Dendritic cell treated with granulocyte-macrophage colony-stimulating factor and Interleukin-4, amounts not matched to agents 40 ng/mL and 50 ng/mL, for 4 days (primary cell): ENCODE measurements at regions not wholly inside any gene's neighbourhood (a gene's known extent, or its start where the extent isn't known, plus 50 kb on each side); places are given as distances from the start of the nearest gene placed in this dataset.

Experiments
- H3K27ac Mint-ChIP-seq: one replicate; pipeline ENCODE4 v1.8.0; 2022; ENCODE audit warnings: mild to moderate bottlenecking, mixed read lengths
- H3K27me3 Mint-ChIP-seq: one replicate; pipeline ENCODE4 v1.8.0; 2022; ENCODE audit warnings: mild to moderate bottlenecking, mixed read lengths
- H3K36me3 Mint-ChIP-seq: one replicate; pipeline ENCODE4 v1.8.0; 2022; ENCODE audit warnings: low read depth, mixed read lengths
- H3K4me1 Mint-ChIP-seq: one replicate; pipeline ENCODE4 v1.8.0; 2022; ENCODE audit warnings: low read depth, mixed read lengths
- H3K4me3 Mint-ChIP-seq: one replicate; pipeline ENCODE4 v1.8.0; 2022; ENCODE audit warnings: mild to moderate bottlenecking, moderate library complexity, mixed read lengths
- H3K9me3 Mint-ChIP-seq: one replicate; pipeline ENCODE4 v1.8.0; 2022; ENCODE audit warnings: mixed read lengths
- intact Hi-C: fragments of 100-400 bp; cut with micrococcal nuclease; formaldehyde crosslinking; loops from one replicate; pipeline ENCODE4 v1.15.0; 2022

GRCh38 chr21:36641346-36641745, 57.6 kb upstream of the SIM2 start:
- intact Hi-C loops = no loop called here
- no peaks in the 10 kb centered on the region for H3K36me3 Mint-ChIP-seq
- H3K9me3 Mint-ChIP-seq = peaks cover 14% of the 10 kb centered on the region
- H3K4me1 Mint-ChIP-seq = no peaks in the 10 kb centered on the region
- H3K27ac Mint-ChIP-seq = no peak overlapping the region
- H3K4me3 Mint-ChIP-seq = no peak overlapping the region
- peaks cover 11% of the 10 kb centered on the region for H3K27me3 Mint-ChIP-seq

GRCh38 chr21:36641886-36642285, 57.0 kb upstream of the SIM2 start:
- Mint-ChIP-seq H3K27me3 (peaks cover 11% of the 10 kb centered on the region), H3K27ac (no peak overlapping the region), H3K4me1 (no peaks in the 10 kb centered on the region), H3K36me3 (no peaks in the 10 kb centered on the region), H3K9me3 (peaks cover 9% of the 10 kb centered on the region), H3K4me3 (no peak overlapping the region)
- intact Hi-C loops = no loop called here

- no peak overlapping the region for H3K27ac Mint-ChIP-seq
- intact Hi-C loops = no loop called here
- peaks cover 7% of the 10 kb centered on the region for H3K4me1 Mint-ChIP-seq
Measured at GRCh38 chr21:36642777-36643176, 56.1 kb upstream of the SIM2 start.

GRCh38 chr21:36643374-36644250, 55.3 kb upstream of the SIM2 start:
- Mint-ChIP-seq H3K9me3 (no peaks in the 10 kb centered on the region), H3K27ac (no peak overlapping the region), H3K4me3 (no peak overlapping the region), H3K36me3 (no peaks in the 10 kb centered on the region), H3K4me1 (peaks cover 7% of the 10 kb centered on the region), H3K27me3 (peaks cover 16% of the 10 kb centered on the region)
- intact Hi-C loops = no loop called here

More at GRCh38 chr21:36642777-36643176, 56.1 kb upstream of the SIM2 start:
- Mint-ChIP-seq H3K9me3 (no peaks in the 10 kb centered on the region), H3K27me3 (peaks cover 16% of the 10 kb centered on the region), H3K4me3 (no peak overlapping the region), H3K36me3 (no peaks in the 10 kb centered on the region)

- no peaks in the 10 kb centered on the region for H3K9me3 Mint-ChIP-seq
- intact Hi-C loops = no loop called here
Measured at GRCh38 chr21:36646011-36646410, 52.9 kb upstream of the SIM2 start.

GRCh38 chr21:36646645-36647044, 52.3 kb upstream of the SIM2 start:
- Mint-ChIP-seq H3K27ac (no peak overlapping the region), H3K4me3 (no peak overlapping the region), H3K9me3 (no peaks in the 10 kb centered on the region), H3K27me3 (peaks cover 13% of the 10 kb centered on the region), H3K4me1 (peaks cover 7% of the 10 kb centered on the region), H3K36me3 (no peaks in the 10 kb centered on the region)
- intact Hi-C loops = no loop called here

More at GRCh38 chr21:36646011-36646410, 52.9 kb upstream of the SIM2 start:
- H3K36me3 Mint-ChIP-seq = no peaks in the 10 kb centered on the region
- H3K27me3 Mint-ChIP-seq = peaks cover 13% of the 10 kb centered on the region
- peaks cover 7% of the 10 kb centered on the region for H3K4me1 Mint-ChIP-seq
- no peak overlapping the region for H3K4me3 Mint-ChIP-seq
- H3K27ac Mint-ChIP-seq = no peak overlapping the region

GRCh38 chr21:36647279-36648093, 51.4 kb upstream of the SIM2 start:
- peaks cover 13% of the 10 kb centered on the region for H3K27me3 Mint-ChIP-seq
- no peaks in the 10 kb centered on the region for H3K9me3 Mint-ChIP-seq
- no peaks in the 10 kb centered on the region for H3K36me3 Mint-ChIP-seq
- peak overlapping the region; percentile 41 for H3K4me3 Mint-ChIP-seq
- no peak overlapping the region for H3K27ac Mint-ChIP-seq
- H3K4me1 Mint-ChIP-seq = peaks cover 7% of the 10 kb centered on the region
- intact Hi-C loops = no loop called here
